ENCODE measurements at regions not wholly inside any gene's neighbourhood (a gene's known extent, or its start where the extent isn't known, plus 50 kb on each side); places are given as distances from the start of the nearest gene placed in this dataset.

- ChIA-PET POLR2A (no interaction called here), CTCF (no interaction called here)
- DNase-seq (ENCODE audit: extremely low spot score): no peak
- no peak for TF ChIP-seq CTCF (IDR thresholded peaks at IDR 0.05; ENCODE audit: control extremely low read depth, extremely low read depth, low read depth, missing control alignments)
These were observed 209.9 kb downstream of the COL4A1 start for GRCh38 chr13:110097013-110097412.

GRCh38 chr13:110092831-110093247, 214.1 kb downstream of the COL4A1 start:
- no peak for DNase-seq (ENCODE audit: extremely low spot score)
- ChIA-PET POLR2A (no interaction called here), CTCF (no interaction called here)
- no peak for TF ChIP-seq CTCF (IDR thresholded peaks at IDR 0.05; ENCODE audit: control extremely low read depth, extremely low read depth, low read depth, missing control alignments)

GRCh38 chr13:110089815-110090214, 217.1 kb downstream of the COL4A1 start:
- TF ChIP-seq CTCF (IDR thresholded peaks at IDR 0.05; ENCODE audit: control extremely low read depth, extremely low read depth, low read depth, missing control alignments): no peak
- POLR2A ChIA-PET: no interaction called here
- CTCF ChIA-PET: interaction anchor here (1.1 to 1.5 kb wide), 2 partner anchors 14 to 1129 kb away, joined by 3 read pairs; no protein-coding TSS in a partner anchor
- no peak for DNase-seq (ENCODE audit: extremely low spot score)

GRCh38 chr13:110089100-110089499, 217.9 kb downstream of the COL4A1 start:
- no peak for TF ChIP-seq CTCF (IDR thresholded peaks at IDR 0.05; ENCODE audit: control extremely low read depth, extremely low read depth, low read depth, missing control alignments)
- no peak for DNase-seq (ENCODE audit: extremely low spot score)
- CTCF ChIA-PET: interaction anchor here (1.1 to 1.5 kb wide), 2 partner anchors 15 to 1128 kb away, joined by 3 read pairs; no protein-coding TSS in a partner anchor
- POLR2A ChIA-PET: no interaction called here

GRCh38 chr13:110073982-110074381, 233.0 kb downstream of the COL4A1 start:
- POLR2A ChIA-PET: no interaction called here
- TF ChIP-seq CTCF (IDR thresholded peaks at IDR 0.05; ENCODE audit: control extremely low read depth, extremely low read depth, low read depth, missing control alignments): no peak
- DNase-seq (ENCODE audit: extremely low spot score): no peak
- CTCF ChIA-PET: interaction anchor here (1.1 kb wide), 1 partner anchor 10 kb away, joined by 4 read pairs; no protein-coding TSS in a partner anchor

GRCh38 chr13:110070511-110071120, 236.3 kb downstream of the COL4A1 start:
- no peak for TF ChIP-seq CTCF (IDR thresholded peaks at IDR 0.05; ENCODE audit: control extremely low read depth, extremely low read depth, low read depth, missing control alignments)

More at GRCh38 chr13:110070511-110071120, 236.3 kb downstream of the COL4A1 start:
- POLR2A ChIA-PET: no interaction called here
- no peak for DNase-seq (ENCODE audit: extremely low spot score)
- CTCF ChIA-PET: interaction anchor here (1.2 kb wide), 1 partner anchor 8 kb away, joined by 3 read pairs; no protein-coding TSS in a partner anchor

Measured in GM10248 (cell line).